ENCODE measurements at regions not wholly inside any gene's neighbourhood (a gene's known extent, or its start where the extent isn't known, plus 50 kb on each side); places are given as distances from the start of the nearest gene placed in this dataset.

- intact Hi-C loops (cut with micrococcal nuclease) = loop anchor here (10.0 kb wide), 1 partner anchor 646 kb away; no protein-coding TSS in a partner anchor
- no peak for DNase-seq
- POLR2A ChIA-PET (ENCODE audit: partially characterized antibody) = interaction anchor here (0.7 kb wide), 1 partner anchor 45 kb away, joined by 6 read pairs; no protein-coding TSS in a partner anchor
- Mint-ChIP-seq H3K4me3 (no peak overlapping the region), H3K27ac (peak overlapping the region in 1 of 7 donors; percentile 31), H3K27me3 (no peaks in the 10 kb centered on the region), H3K4me1 (peaks cover 6 to 27% (median 10%) of the 10 kb centered on the region in 4 donors), H3K9me3 (peaks cover 0 to 8% (median 1%) of the 10 kb centered on the region in 8 donors), H3K36me3 (no peaks in the 10 kb centered on the region)
- Histone ChIP-seq H3K4me1 (ENCODE audit: insufficient read depth, low read length) (peaks cover 13% of the 10 kb centered on the region), H3K27me3 (ENCODE audit: insufficient read depth, low read length) (no peaks in the 10 kb centered on the region), H3K9me3 (ENCODE audit: control insufficient read depth in 1 of 2, low read length in 2 of 2) (no peaks in the 10 kb centered on the region), H3K36me3 (ENCODE audit: insufficient read depth, low read length) (no peaks in the 10 kb centered on the region), H3K27ac (ENCODE audit: low read depth, low read length) (no peak overlapping the region), H3K4me3 (ENCODE audit: low read length in 2 of 2) (no peak overlapping the region)
- CTCF ChIA-PET (ENCODE audit: partially characterized antibody) = no interaction called here
Observed at GRCh38 chrX:39818750-39819149, 279.0 kb downstream of the BCOR start.

- peaks cover 0 to 12% (median 2%) of the 10 kb centered on the region in 8 donors for H3K9me3 Mint-ChIP-seq
- no peaks in the 10 kb centered on the region for H3K36me3 Mint-ChIP-seq
- CTCF ChIA-PET (ENCODE audit: partially characterized antibody) = no interaction called here
- Histone ChIP-seq H3K36me3 (ENCODE audit: insufficient read depth, low read length) (no peaks in the 10 kb centered on the region), H3K27ac (ENCODE audit: low read depth, low read length) (no peak overlapping the region), H3K9me3 (ENCODE audit: control insufficient read depth in 1 of 2, low read length in 2 of 2) (no peaks in the 10 kb centered on the region), H3K27me3 (ENCODE audit: insufficient read depth, low read length) (no peaks in the 10 kb centered on the region), H3K4me1 (ENCODE audit: insufficient read depth, low read length) (peaks cover 13% of the 10 kb centered on the region), H3K4me3 (ENCODE audit: low read length in 2 of 2) (no peak overlapping the region)
- no peak for DNase-seq
- no peak overlapping the region for H3K27ac Mint-ChIP-seq
- H3K4me1 Mint-ChIP-seq = peaks cover 5 to 23% (median 7%) of the 10 kb centered on the region in 4 donors
- POLR2A ChIA-PET (ENCODE audit: partially characterized antibody) = no interaction called here
- H3K4me3 Mint-ChIP-seq = peak overlapping the region; percentile 49 to 74 (median 58)
- intact Hi-C loops (cut with micrococcal nuclease) = loop anchor here (2.0 to 10.0 kb wide), 3 partner anchors 35 to 645 kb away; no protein-coding TSS in a partner anchor
- H3K27me3 Mint-ChIP-seq = no peaks in the 10 kb centered on the region
Observed at GRCh38 chrX:39819921-39820849, 277.6 kb downstream of the BCOR start.

- Mint-ChIP-seq H3K27ac (no peak overlapping the region), H3K4me1 (peaks cover 5 to 13% (median 7%) of the 10 kb centered on the region in 4 donors), H3K27me3 (no peaks in the 10 kb centered on the region), H3K36me3 (no peaks in the 10 kb centered on the region), H3K9me3 (peaks cover 0 to 12% (median 2%) of the 10 kb centered on the region in 8 donors), H3K4me3 (peak overlapping the region; percentile 49 to 74 (median 64))
- CTCF ChIA-PET (ENCODE audit: partially characterized antibody) = no interaction called here
- Histone ChIP-seq H3K4me1 (ENCODE audit: insufficient read depth, low read length) (peaks cover 8% of the 10 kb centered on the region), H3K36me3 (ENCODE audit: insufficient read depth, low read length) (no peaks in the 10 kb centered on the region), H3K9me3 (ENCODE audit: control insufficient read depth in 1 of 2, low read length in 2 of 2) (no peaks in the 10 kb centered on the region), H3K4me3 (ENCODE audit: low read length in 2 of 2) (no peak overlapping the region), H3K27me3 (ENCODE audit: insufficient read depth, low read length) (no peaks in the 10 kb centered on the region), H3K27ac (ENCODE audit: low read depth, low read length) (no peak overlapping the region)
- no peak for DNase-seq
- intact Hi-C loops (cut with micrococcal nuclease) = loop anchor here (2.0 to 5.0 kb wide), 2 partner anchors 34 to 51 kb away; no protein-coding TSS in a partner anchor
- POLR2A ChIA-PET (ENCODE audit: partially characterized antibody) = no interaction called here
Observed at GRCh38 chrX:39820938-39821708, 276.6 kb downstream of the BCOR start.

- peaks cover 3% of the 10 kb centered on the region for H3K4me1 ChIP-seq (ENCODE audit: insufficient read depth, low read length)
- H3K27me3 ChIP-seq (ENCODE audit: insufficient read depth, low read length) = no peaks in the 10 kb centered on the region
- H3K4me1 Mint-ChIP-seq = peaks cover 4 to 7% (median 6%) of the 10 kb centered on the region in 4 donors
- no peak overlapping the region for H3K27ac ChIP-seq (ENCODE audit: low read depth, low read length)
- no peaks in the 10 kb centered on the region for H3K36me3 Mint-ChIP-seq
- H3K27me3 Mint-ChIP-seq = no peaks in the 10 kb centered on the region
- DNase-seq = no peak
- H3K9me3 Mint-ChIP-seq = peaks cover 0 to 12% (median 2%) of the 10 kb centered on the region in 8 donors
- intact Hi-C loops (cut with micrococcal nuclease) = loop anchor here (2.0 to 5.0 kb wide), 2 partner anchors 33 to 51 kb away; no protein-coding TSS in a partner anchor
- no peaks in the 10 kb centered on the region for H3K36me3 ChIP-seq (ENCODE audit: insufficient read depth, low read length)
- no peak overlapping the region for H3K4me3 ChIP-seq (ENCODE audit: low read length in 2 of 2)
- no peak overlapping the region for H3K4me3 Mint-ChIP-seq
- H3K27ac Mint-ChIP-seq = no peak overlapping the region
- CTCF ChIA-PET (ENCODE audit: partially characterized antibody) = interaction anchor here (1.1 kb wide), 1 partner anchor 91 kb away, joined by 3 read pairs; no protein-coding TSS in a partner anchor
- POLR2A ChIA-PET (ENCODE audit: partially characterized antibody) = no interaction called here
- H3K9me3 ChIP-seq (ENCODE audit: control insufficient read depth in 1 of 2, low read length in 2 of 2) = no peaks in the 10 kb centered on the region
Observed at GRCh38 chrX:39821709-39822095, 276.1 kb downstream of the BCOR start.

GRCh38 chrX:39822133-39822748 is 275.5 kb downstream of the BCOR start:
- Histone ChIP-seq H3K36me3 (ENCODE audit: insufficient read depth, low read length) (no peaks in the 10 kb centered on the region), H3K9me3 (ENCODE audit: control insufficient read depth in 1 of 2, low read length in 2 of 2) (no peaks in the 10 kb centered on the region), H3K4me1 (ENCODE audit: insufficient read depth, low read length) (no peaks in the 10 kb centered on the region), H3K27me3 (ENCODE audit: insufficient read depth, low read length) (no peaks in the 10 kb centered on the region), H3K4me3 (ENCODE audit: low read length in 2 of 2) (no peak overlapping the region), H3K27ac (ENCODE audit: low read depth, low read length) (no peak overlapping the region)
- peaks cover under 1 to 2% (median 1%) of the 10 kb centered on the region in 4 donors for H3K4me1 Mint-ChIP-seq
- intact Hi-C loops (cut with micrococcal nuclease) = loop anchor here (5.0 kb wide), 1 partner anchor 50 kb away; no protein-coding TSS in a partner anchor
- POLR2A ChIA-PET (ENCODE audit: partially characterized antibody) = no interaction called here
- peak overlapping the region in 5 of 8 donors; percentile 13 to 64 (median 36) for H3K4me3 Mint-ChIP-seq
- peak overlapping the region in 2 of 7 donors; percentile 15 to 47 for H3K27ac Mint-ChIP-seq
- H3K9me3 Mint-ChIP-seq = peaks cover 0 to 12% (median 2%) of the 10 kb centered on the region in 8 donors
- no peaks in the 10 kb centered on the region for H3K27me3 Mint-ChIP-seq
- CTCF ChIA-PET (ENCODE audit: partially characterized antibody) = interaction anchor here (1.1 kb wide), 1 partner anchor 91 kb away, joined by 3 read pairs; no protein-coding TSS in a partner anchor
- no peak for DNase-seq
- no peaks in the 10 kb centered on the region for H3K36me3 Mint-ChIP-seq

GRCh38 chrX:39823424-39823823 is 274.3 kb downstream of the BCOR start:
- H3K9me3 Mint-ChIP-seq = peaks cover 0 to 12% (median 2%) of the 10 kb centered on the region in 8 donors
- peaks cover 0 to 1% (median under 1%) of the 10 kb centered on the region in 4 donors for H3K4me1 Mint-ChIP-seq
- no peaks in the 10 kb centered on the region for H3K27me3 Mint-ChIP-seq
- Histone ChIP-seq H3K27me3 (ENCODE audit: insufficient read depth, low read length) (no peaks in the 10 kb centered on the region), H3K27ac (ENCODE audit: low read depth, low read length) (no peak overlapping the region), H3K4me1 (ENCODE audit: insufficient read depth, low read length) (no peaks in the 10 kb centered on the region), H3K36me3 (ENCODE audit: insufficient read depth, low read length) (no peaks in the 10 kb centered on the region), H3K9me3 (ENCODE audit: control insufficient read depth in 1 of 2, low read length in 2 of 2) (no peaks in the 10 kb centered on the region), H3K4me3 (ENCODE audit: low read length in 2 of 2) (no peak overlapping the region)
- intact Hi-C loops (cut with micrococcal nuclease) = loop anchor here (5.0 kb wide), 1 partner anchor 49 kb away; no protein-coding TSS in a partner anchor
- H3K4me3 Mint-ChIP-seq = peak overlapping the region in 1 of 8 donors; percentile 32
- no peak for DNase-seq
- no peaks in the 10 kb centered on the region for H3K36me3 Mint-ChIP-seq
- H3K27ac Mint-ChIP-seq = peak overlapping the region in 1 of 7 donors; percentile 64
- ChIA-PET CTCF (ENCODE audit: partially characterized antibody) (interaction anchor here (1.5 kb wide), 1 partner anchor 92 kb away, joined by 4 read pairs; no protein-coding TSS in a partner anchor), POLR2A (ENCODE audit: partially characterized antibody) (no interaction called here)

Data from CD4-positive, alpha-beta memory T cell (primary cell).